CD4-positive, alpha-beta T cell treated with Interleukin-17A for 4 hours (primary cell): ENCODE measurements at regions not wholly inside any gene's neighbourhood (a gene's known extent, or its start where the extent isn't known, plus 50 kb on each side); places are given as distances from the start of the nearest gene placed in this dataset.

Experiments
- DNase-seq: peaks from one replicate; pipeline ENCODE4 v3.0.0-alpha.2; 2020; ENCODE audit warnings: mixed read lengths

- DNase-seq = no peak
Observed at GRCh38 chr2:23124214-23124750, 260.7 kb upstream of the KLHL29 start.

GRCh38 chr2:23127465-23127864, 257.5 kb upstream of the KLHL29 start:
- no peak for DNase-seq

- no peak for DNase-seq
Observed at GRCh38 chr2:23128684-23129292, 256.2 kb upstream of the KLHL29 start.

GRCh38 chr2:23131066-23131575, 253.9 kb upstream of the KLHL29 start:
- DNase-seq = no peak

- no peak for DNase-seq
Observed at GRCh38 chr2:23132000-23132399, 253.0 kb upstream of the KLHL29 start.

- DNase-seq = no peak
Observed at GRCh38 chr2:23132823-23133595, 252.0 kb upstream of the KLHL29 start.

GRCh38 chr2:23134726-23135125, 250.3 kb upstream of the KLHL29 start:
- DNase-seq = no peak

- DNase-seq = no peak
Observed at GRCh38 chr2:23135481-23136100, 249.4 kb upstream of the KLHL29 start.

GRCh38 chr2:23137166-23137565, 247.8 kb upstream of the KLHL29 start:
- DNase-seq = no peak

GRCh38 chr2:23138701-23139100, 246.3 kb upstream of the KLHL29 start:
- no peak for DNase-seq

- DNase-seq = no peak
Observed at GRCh38 chr2:23145460-23145859, 239.5 kb upstream of the KLHL29 start.

GRCh38 chr2:23146011-23146410, 239.0 kb upstream of the KLHL29 start:
- DNase-seq = no peak

GRCh38 chr2:23148342-23148741, 236.6 kb upstream of the KLHL29 start:
- DNase-seq = no peak

GRCh38 chr2:23149777-23150176, 235.2 kb upstream of the KLHL29 start:
- DNase-seq = no peak

GRCh38 chr2:23153484-23153883, 231.5 kb upstream of the KLHL29 start:
- no peak for DNase-seq

GRCh38 chr2:23155022-23155421, 230.0 kb upstream of the KLHL29 start:
- DNase-seq = no peak

- DNase-seq = no peak
Observed at GRCh38 chr2:23157812-23158211, 227.2 kb upstream of the KLHL29 start.

- DNase-seq = no peak
Observed at GRCh38 chr2:23158306-23158705, 226.7 kb upstream of the KLHL29 start.

GRCh38 chr2:23159746-23160405, 225.1 kb upstream of the KLHL29 start:
- no peak for DNase-seq

GRCh38 chr2:23164173-23164572, 220.8 kb upstream of the KLHL29 start:
- DNase-seq = no peak

- no peak for DNase-seq
Observed at GRCh38 chr2:23169896-23170295, 215.1 kb upstream of the KLHL29 start.

GRCh38 chr2:23171108-23171507, 213.9 kb upstream of the KLHL29 start:
- DNase-seq = no peak

- DNase-seq = no peak
Observed at GRCh38 chr2:23178396-23178795, 206.6 kb upstream of the KLHL29 start.
